ENCODE measurements at regions not wholly inside any gene's neighbourhood (a gene's known extent, or its start where the extent isn't known, plus 50 kb on each side); places are given as distances from the start of the nearest gene placed in this dataset.
"Not testable (repeated sequence)": the region's sequence is repeated elsewhere in the genome, so short reads cannot be mapped to it uniquely, and the experiment has no call there.

DNA sequence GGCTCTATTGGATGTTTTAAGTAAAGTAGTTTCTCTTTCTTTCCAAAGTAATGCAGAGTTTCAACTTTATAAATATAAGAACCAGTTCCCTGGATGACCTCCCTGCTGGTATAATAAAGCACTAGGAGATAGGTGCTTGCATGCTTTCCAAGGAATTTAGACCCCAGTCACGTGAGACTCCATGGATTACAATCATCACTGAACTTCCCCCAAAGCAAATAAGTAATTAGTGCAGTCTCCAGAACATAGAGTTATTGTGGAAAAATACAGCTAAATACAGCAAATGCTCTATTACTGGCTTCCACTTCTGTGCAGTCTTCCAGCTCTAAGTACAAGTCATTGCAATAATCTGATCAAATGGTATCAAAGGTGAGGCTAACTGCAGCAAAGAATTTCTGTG is 220.2 kb upstream of the STEAP1 start:
- no peak for DNase-seq

DNA sequence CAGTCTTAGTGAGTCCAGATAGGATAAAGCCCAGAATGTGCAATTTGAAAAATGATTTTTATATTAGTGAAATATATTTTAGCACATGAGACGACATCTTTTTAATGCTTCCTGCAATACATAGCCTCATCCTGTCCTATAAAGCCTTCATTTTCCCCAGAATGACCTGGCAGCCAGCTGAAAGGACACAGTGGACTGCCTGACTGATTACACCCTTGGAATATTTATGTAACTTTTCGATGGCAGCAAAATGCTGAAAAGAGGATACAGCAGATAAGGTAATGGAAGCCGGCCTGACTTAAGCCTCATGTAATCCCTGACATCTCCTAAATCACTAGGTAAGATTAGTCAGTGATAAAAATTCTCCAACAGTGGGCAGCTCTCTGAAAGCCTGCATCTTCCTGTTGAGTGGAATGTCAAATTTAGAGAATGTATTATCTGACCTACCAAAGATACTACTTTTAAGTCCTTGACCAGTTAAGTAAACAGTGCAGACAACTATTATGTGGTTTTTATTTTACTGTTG is 210.7 kb upstream of the STEAP1 start:
- no peak for DNase-seq

DNA sequence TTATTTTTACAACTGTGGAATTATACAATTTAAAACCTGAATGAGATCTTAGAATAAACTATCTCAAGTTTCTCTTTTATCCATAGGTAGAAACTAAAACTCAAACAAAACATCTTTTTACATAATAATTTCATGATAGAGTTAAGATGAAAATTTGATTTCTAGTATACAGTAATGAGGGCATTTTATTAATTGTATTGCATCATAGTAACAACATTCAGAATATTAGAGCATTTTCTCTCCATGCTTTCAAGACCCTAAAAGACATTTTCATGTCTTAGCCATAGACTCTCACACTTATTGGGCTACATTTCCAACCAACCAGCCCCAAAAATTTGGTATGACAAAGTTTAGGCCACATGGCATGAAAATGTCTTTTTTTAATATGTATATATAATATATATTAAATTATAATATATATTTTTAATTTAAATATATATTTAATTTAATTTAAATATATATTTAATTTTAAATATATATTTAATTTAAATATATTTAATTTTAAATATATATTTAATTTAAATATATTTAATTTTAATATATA is 195.7 kb upstream of the STEAP1 start:
- DNase-seq, result no peak

DNA sequence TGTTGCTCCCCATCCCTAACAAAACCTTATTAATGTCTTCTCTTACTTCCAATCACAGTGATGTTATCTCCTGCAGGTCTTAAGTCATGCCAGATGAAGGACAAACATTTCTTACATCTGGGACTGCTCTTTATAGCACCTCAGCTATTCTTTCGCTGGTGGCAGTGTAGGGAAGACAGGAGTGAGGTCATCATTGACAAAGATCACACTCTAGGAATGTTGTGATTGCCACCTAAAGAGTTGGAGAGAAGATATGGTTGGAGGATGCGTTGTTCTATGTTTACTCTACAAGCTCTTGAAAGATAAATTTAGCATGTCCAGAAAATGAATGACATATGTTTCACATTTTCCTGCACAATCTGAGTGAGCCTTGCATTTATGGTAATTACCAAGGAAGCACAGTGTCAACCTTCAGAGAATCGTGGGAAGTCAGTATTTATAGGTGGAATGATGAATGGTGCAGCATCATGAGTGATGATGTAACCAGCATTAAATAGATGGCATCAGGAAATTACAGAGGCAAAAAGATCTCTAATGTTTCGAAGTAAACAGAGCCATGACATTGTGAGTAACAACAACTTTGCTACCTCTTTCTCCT is 188.1 kb upstream of the STEAP1 start:
- no peak for DNase-seq

DNA sequence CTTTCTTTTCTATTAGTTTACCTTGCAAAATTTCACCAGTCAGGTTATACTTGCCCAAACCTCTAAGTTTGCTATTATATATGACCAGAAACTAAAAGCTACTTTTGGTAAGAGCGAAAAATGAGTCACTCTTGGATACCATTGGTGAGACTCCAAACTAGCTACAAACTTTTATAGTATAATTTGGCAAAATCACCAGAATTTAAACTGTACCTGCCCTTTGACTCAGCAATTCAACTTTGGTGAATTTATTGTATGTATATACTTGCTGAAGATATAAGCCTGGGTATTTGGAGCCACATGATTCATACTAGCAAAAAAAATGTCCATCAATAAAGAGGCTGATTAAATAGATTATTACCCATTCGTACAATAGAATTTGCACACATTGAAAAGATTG is 178.7 kb upstream of the STEAP1 start:
- DNase-seq, result no peak

- no peak for DNase-seq
Measured at GRCh38 chr7:89987665-89988064, 166.6 kb upstream of the STEAP1 start.

DNA sequence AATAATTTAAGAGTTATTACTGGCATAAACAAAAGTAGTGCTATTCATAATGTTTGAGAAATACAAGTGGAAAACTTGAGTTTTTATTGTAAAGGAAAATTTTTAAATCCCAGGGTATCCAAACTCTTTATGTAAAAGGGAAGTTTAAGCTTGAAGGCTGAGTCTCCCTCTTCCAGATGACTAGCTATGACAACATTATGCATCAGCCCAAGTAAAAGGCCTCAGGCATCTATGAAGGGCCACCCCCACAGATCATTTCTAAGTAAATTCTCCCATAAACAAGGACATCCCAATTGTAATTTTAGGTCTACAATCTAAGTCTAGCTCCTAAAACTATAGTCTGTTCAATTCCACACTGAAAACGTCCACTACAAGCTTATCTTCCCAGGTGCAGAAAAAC is 166.2 kb upstream of the STEAP1 start:
- no peak for DNase-seq

DNA sequence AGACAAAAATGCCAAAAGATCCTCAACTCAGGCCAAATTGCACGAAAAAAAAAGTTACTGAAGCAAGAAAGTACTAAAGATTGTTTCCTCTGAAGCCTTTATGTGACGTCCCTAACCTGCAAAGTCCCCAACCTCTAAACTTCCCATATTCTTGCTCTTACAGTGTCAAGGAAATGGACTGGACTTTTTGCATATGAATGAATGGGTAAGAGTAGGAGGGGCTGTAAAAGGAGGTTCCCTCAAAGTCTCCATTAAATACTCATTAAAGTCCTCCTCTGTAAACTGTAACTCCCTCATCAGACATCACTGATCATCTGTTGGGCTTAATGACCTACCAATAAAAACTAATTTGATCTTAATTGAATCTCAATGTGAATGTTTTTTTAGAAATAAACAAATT is 164.8 kb upstream of the STEAP1 start:
- DNase-seq, result no peak

GRCh38 chr7:89994483-89994882 is 159.8 kb upstream of the STEAP1 start:
- no peak for DNase-seq

DNA sequence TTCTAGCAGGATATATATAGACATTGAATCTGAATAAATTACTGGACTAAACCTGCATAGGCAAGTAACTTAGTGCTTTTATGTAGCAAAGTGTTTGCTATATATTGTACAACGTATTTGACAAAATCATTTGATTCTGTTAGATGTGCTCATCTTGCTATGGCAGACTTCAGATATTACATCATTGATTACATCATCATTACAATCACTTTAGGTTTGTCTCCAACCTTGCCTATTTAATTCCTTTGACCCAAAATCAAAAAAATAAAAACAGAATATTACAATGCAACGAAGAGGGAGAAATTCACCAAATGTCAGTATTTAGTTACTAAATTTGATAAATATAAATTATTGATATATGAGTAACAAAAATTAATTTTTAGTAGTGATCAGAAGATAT is 155.7 kb upstream of the STEAP1 start:
- DNase-seq, result no peak

DNA sequence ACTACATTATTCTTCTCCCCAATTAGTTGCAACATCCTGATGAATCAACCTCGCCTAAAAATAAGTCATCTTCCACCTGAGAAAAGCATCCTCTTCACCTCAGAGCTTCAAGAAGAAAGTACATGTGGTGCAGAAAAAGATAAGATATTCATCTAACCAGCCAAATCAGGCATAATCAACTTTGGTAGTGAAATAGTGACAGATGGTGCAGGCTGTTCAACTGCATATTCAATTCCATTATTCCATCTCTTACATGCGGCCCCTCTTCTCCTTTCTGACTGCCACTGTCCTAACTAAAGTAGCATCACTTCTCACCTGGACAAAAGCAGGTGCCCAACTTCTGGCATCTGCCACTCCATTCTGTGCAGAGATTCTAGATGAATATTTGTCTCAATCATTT is 148.4 kb upstream of the STEAP1 start:
- no peak for DNase-seq

- no peak for DNase-seq
Measured at GRCh38 chr7:90007001-90007654, 147.1 kb upstream of the STEAP1 start.

GRCh38 chr7:90007831-90008230 is 146.4 kb upstream of the STEAP1 start:
- DNase-seq, result no peak

DNA sequence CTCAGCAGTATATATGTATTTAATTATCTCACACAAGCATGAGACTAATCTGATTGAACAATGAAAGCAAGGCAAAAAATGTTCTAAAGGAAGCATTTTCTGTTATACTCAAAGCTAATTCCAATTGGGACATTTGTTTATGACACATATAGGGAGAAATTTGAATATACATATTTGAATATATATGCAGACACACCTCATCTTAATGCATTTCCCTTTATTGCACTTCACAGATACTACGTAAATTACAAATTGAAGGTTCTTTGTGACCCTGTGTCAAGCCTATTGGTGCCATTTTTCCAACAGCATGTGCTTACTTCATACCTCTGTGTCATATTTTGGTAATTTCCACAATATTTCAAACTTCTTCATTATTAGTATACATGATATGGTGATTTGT is 132.1 kb upstream of the STEAP1 start:
- no peak for DNase-seq

DNA sequence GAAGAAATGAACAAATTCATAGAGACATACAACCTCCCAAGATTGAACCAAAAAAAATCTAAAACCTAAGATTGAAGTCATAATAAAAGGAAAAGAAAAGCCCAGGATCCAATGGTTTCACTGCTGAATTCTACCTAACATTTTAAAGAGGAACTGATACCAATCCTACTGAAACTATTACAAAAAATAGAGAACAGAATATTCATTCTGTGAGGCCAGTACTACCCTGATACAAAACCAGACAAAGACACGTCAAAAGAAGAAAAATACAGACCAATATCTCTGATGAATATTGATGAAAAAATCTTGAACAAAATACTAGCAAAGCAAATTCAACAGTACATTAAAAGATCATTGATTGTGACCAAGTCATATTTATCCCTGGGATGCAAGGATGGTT is 128.5 kb upstream of the STEAP1 start:
- no peak for DNase-seq

DNA sequence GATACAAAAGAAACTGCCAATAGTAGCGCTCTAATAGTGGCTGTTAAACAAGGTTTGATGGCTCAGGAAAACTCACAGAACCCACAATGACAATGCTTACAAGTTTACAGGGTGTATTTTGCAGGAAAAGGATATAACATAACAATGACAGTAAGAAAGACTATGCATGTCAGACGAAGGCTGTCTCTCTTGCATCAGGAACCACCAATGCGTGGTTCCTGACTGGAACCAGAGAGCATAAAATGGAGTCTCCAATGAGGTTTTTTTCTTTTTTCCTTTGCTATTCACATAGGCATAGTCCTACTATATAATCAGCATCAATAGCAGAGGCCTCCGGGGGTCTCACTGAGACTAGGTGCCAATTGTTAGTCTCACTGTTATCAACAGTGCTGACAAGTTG is 120.4 kb upstream of the STEAP1 start:
- no peak for DNase-seq

GRCh38 chr7:90053094-90053493 is 101.2 kb upstream of the STEAP1 start:
- DNase-seq, result no peak

- DNase-seq, result no peak
Measured at GRCh38 chr7:90061077-90061476, 93.2 kb upstream of the STEAP1 start.

DNA sequence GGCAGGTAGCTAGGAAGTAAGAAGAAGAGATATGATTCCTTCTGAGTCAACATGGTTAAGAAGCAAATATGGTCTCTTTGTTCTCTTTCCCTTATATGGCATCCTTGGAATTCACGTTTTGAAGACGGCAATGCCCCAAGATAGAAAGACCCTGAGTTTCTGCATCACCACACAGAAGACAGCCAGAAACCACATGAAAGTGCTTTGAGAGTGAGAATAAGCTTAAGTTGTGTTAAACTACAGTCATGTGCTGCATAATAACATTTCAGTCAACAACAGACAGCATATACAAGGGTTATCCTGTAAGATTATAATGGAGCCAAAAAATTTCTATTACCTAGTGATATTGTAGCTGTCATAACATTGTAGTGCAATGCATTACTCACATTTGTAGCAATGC is 89.9 kb upstream of the STEAP1 start:
- no peak for DNase-seq

GRCh38 chr7:90067171-90067570 is 87.1 kb upstream of the STEAP1 start:
- no peak for DNase-seq

GRCh38 chr7:90070238-90070637 is 84.0 kb upstream of the STEAP1 start:
- not testable (repeated sequence) for DNase-seq

- no peak for DNase-seq
Measured at GRCh38 chr7:90078921-90079320, 75.3 kb upstream of the STEAP1 start.

DNA sequence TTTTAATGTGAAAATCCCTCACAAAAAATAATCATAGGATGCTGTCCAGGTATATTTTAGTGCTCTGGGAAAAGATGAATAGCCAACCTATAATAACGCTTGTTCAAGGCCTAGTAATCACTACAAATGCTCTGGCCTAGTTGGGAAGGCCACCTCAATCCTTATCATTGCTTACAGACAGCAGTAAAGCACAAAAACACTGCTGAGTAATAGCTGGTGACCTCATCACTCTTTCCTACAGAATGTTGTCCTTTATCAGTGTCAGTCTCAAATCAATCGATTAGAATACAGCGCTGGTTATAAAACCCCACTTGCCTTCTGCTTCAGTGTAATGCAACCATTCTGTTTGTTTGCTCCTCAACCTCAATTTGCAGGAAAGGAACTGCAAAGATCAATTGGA is 72.6 kb upstream of the STEAP1 start:
- no peak for DNase-seq

GRCh38 chr7:90092506-90092905 is 61.8 kb upstream of the STEAP1 start:
- no peak for DNase-seq

DNA sequence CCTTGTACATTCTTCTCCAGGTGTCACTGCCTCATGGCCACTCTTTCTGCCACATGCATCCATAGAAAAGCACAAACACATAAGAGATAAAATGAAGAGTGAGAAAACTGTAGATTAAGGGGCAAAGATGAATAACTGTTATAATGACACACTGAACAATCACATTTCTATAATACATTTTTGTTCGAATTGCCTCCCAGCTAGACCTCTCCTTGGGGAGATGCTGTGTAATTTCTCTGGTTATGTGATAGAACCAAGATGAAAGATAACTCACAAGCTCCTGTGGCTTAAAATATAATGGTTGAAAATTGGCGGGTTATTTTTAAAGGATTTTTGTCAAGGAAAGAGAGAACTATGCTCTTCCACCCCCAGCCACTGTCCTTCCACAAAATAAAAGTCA is 60.2 kb upstream of the STEAP1 start:
- no peak for DNase-seq
